GM12878 (cell line): ENCODE measurements at regions not wholly inside any gene's neighbourhood (a gene's known extent, or its start where the extent isn't known, plus 50 kb on each side); places are given as distances from the start of the nearest gene placed in this dataset.

Source experiments
- ATAC-seq: fragments of 200-7000 bp; cut with Tn5 transposase; 3 replicates; pipeline ENCODE4 v1.9.1; 2020; ENCODE audit warnings: mild to moderate bottlenecking, moderate library complexity
- BruUV-seq: library from RNA; stranded (reverse); fragments of 400-500 nt; replicated peaks from 2 replicates; lab custom pipeline; 2021; lab: Mats Ljungman, UMichigan
- CTCF ChIA-PET: fragments of 300-600 bp; sonication (Branson Sonifier 250); formaldehyde crosslinking; extraction: SDS; loops from one replicate; lab custom pipeline; 2021; ENCODE audit warnings: inconsistent platforms; lab: Yijun Ruan, JAX
- POLR2A ChIA-PET: fragments of 350-600 bp; formaldehyde crosslinking; extraction: SDS; loops from one replicate; lab custom pipeline; 2021; ENCODE audit warnings: inconsistent platforms; lab: Charles Lee
- RAD21 ChIA-PET: fragments of 300-600 bp; sonication (Branson Sonifier 250); formaldehyde crosslinking; loops from one replicate; lab custom pipeline; 2023; ENCODE audit warnings: antibody characterized with exemption; ENCODE audit not compliant: unreplicated experiment; lab: Charles Lee
- SMC1A ChIA-PET: fragments of 300-600 bp; sonication (Branson Sonifier 250); formaldehyde crosslinking; loops from one replicate; lab custom pipeline; 2023; ENCODE audit not compliant: unreplicated experiment, uncharacterized antibody; lab: Charles Lee
- DNase-seq: peaks from one replicate; pipeline ENCODE4 v3.0.0-alpha.2; 2011; ENCODE audit warnings: low read depth, low spot score
- FAIRE-seq: peaks from 3 replicates; lab custom pipeline; 2011; peaks lifted over from hg19 to GRCh38; lab: Jason Lieb, UNC
- H2AFZ ChIP-seq: 2 replicates; pipeline ENCODE4 v1.6.0; 2011; ENCODE audit warnings: low read depth, low read length, control low read depth; ENCODE audit not compliant: control insufficient read depth
- H3K27ac ChIP-seq: 2 replicates; pipeline ENCODE4 v1.5.1; 2011; ENCODE audit warnings: control low read depth; ENCODE audit not compliant: control insufficient read depth, insufficient read depth
- H3K27me3 ChIP-seq, 2 experiments: replicated peaks in 1 of 2; 2 replicates each; pipeline versions ENCODE4 v1.6.0 to v1.6.1; 2011; ENCODE audit warnings: low read length in 1 of 2; ENCODE audit not compliant: control insufficient read depth in 2 of 2, insufficient read depth in 2 of 2
- H3K36me3 ChIP-seq, 2 experiments: 2 replicates each; pipeline ENCODE4 v1.5.1; 2011; ENCODE audit warnings: low read length in 1 of 2; ENCODE audit not compliant: control insufficient read depth in 2 of 2, insufficient read depth in 2 of 2
- H3K4me1 ChIP-seq: 2 replicates; pipeline ENCODE4 v1.6.1; 2011; ENCODE audit warnings: mild to moderate bottlenecking, low read length, moderate library complexity, mixed read lengths; ENCODE audit not compliant: control insufficient read depth, insufficient read depth
- H3K4me2 ChIP-seq: 2 replicates; pipeline ENCODE4 v1.6.0; 2011; ENCODE audit warnings: control low read depth; ENCODE audit not compliant: control insufficient read depth, insufficient read depth
- H3K4me3 ChIP-seq: fragments of 200-600 bp; sonication (generic); 2 replicates; pipeline ENCODE4 v1.5.1; 2016
- H3K79me2 ChIP-seq: 2 replicates; pipeline ENCODE4 v1.6.0; 2011; ENCODE audit warnings: low read length; ENCODE audit not compliant: control insufficient read depth, insufficient read depth
- H3K9ac ChIP-seq: 2 replicates; pipeline ENCODE4 v1.8.0; 2011; ENCODE audit warnings: low read length, control low read depth, mixed read lengths; ENCODE audit not compliant: control insufficient read depth, insufficient read depth
- H3K9me3 ChIP-seq: replicated peaks from 3 replicates; pipeline ENCODE4 v1.5.1; 2011; ENCODE audit warnings: mild to moderate bottlenecking, low read length; ENCODE audit not compliant: control insufficient read depth, insufficient read depth
- H4K20me1 ChIP-seq: 2 replicates; pipeline ENCODE4 v1.6.0; 2011; ENCODE audit not compliant: control insufficient read depth, insufficient read depth
- FOS ChIP-seq: IDR thresholded peaks from 3 replicates; pipeline ENCODE4 v1.6.1; 2011; ENCODE audit warnings: borderline replicate concordance; ENCODE audit not compliant: insufficient read length; ENCODE audit errors: extremely low read depth
- IRF4 ChIP-seq: IDR thresholded peaks from 2 replicates; pipeline ENCODE4 v1.6.1; 2011; ENCODE audit warnings: low read depth, low read length
- MEF2A ChIP-seq: IDR thresholded peaks from 2 replicates; pipeline ENCODE4 v1.6.1; 2011; ENCODE audit warnings: low read depth, mild to moderate bottlenecking, low read length, moderate library complexity; ENCODE audit not compliant: insufficient read depth
- RAD21 ChIP-seq: IDR thresholded peaks from 2 replicates; pipeline ENCODE4 v1.6.1; 2011; ENCODE audit warnings: mild to moderate bottlenecking, low read depth, low read length, moderate library complexity; ENCODE audit not compliant: insufficient read depth
- SIX5 ChIP-seq: IDR thresholded peaks from 2 replicates; pipeline ENCODE4 v1.6.1; 2011; ENCODE audit warnings: mild to moderate bottlenecking, low read depth, low read length, moderate library complexity; ENCODE audit not compliant: severe bottlenecking
- STAT3 ChIP-seq: IDR thresholded peaks from 2 replicates; pipeline ENCODE4 v1.6.1; 2011; ENCODE audit warnings: low read depth, low read length, improper control_type of control experiment
- ZNF24 ChIP-seq: fragments of 450-650 bp; IDR thresholded peaks from 2 replicates; pipeline ENCODE4 v1.6.1; 2017; ENCODE audit warnings: antibody characterized with exemption, mild to moderate bottlenecking
- WGBS: methylation state at CpG from one replicate; pipeline ENCODE4 v1.1.6; 2016; ENCODE audit warnings: low lambda C conversion rate; ENCODE audit not compliant: insufficient replicate concordance, insufficient coverage; ENCODE audit errors: missing lambda C conversion rate; 5-methylcytosine and 5-hydroxymethylcytosine counted together
- in situ Hi-C: fragments of 300-500 bp; cut with MboI; formaldehyde crosslinking; loops from 9 replicates; pipeline ENCODE4 v1.14.3; 2018; ENCODE audit warnings: mixed read lengths
- intact Hi-C: fragments of 100-400 bp; cut with micrococcal nuclease; formaldehyde crosslinking; loops from one replicate; pipeline ENCODE4 v1.14.2; 2022; ENCODE audit not compliant: unreplicated experiment
- TF ChIP-seq, protein P1 (sequence below): fragments of 450-650 bp; formaldehyde crosslinking; IDR thresholded peaks from 2 replicates; pipeline ENCODE4 v1.4.0; 2022; ENCODE audit warnings: mild to moderate bottlenecking, moderate library complexity
- TF ChIP-seq, protein P2 (sequence below): fragments of 450-650 bp; IDR thresholded peaks from 2 replicates; pipeline ENCODE4 v1.6.1; 2018; ENCODE audit warnings: borderline replicate concordance, mild to moderate bottlenecking; ENCODE audit not compliant: partially characterized antibody
- TF ChIP-seq, protein P3 (sequence below): fragments of 450-650 bp; IDR thresholded peaks from 2 replicates; pipeline ENCODE4 v1.6.1; 2017; ENCODE audit warnings: mild to moderate bottlenecking
- TF ChIP-seq, protein P4 (sequence below): fragments of 450-650 bp; IDR thresholded peaks from 2 replicates; pipeline ENCODE4 v1.6.1; 2017; ENCODE audit warnings: mild to moderate bottlenecking, moderate library complexity

- no peak overlapping the region for H3K4me2 ChIP-seq
- ChIA-PET SMC1A (no interaction called here), POLR2A (no interaction called here), RAD21 (no interaction called here), CTCF (no interaction called here)
- 0% methylated on average over 4 of the region's 4 CpGs for WGBS
- H3K79me2 ChIP-seq = no peaks in the 10 kb centered on the region
- H3K36me3 ChIP-seq = no peaks in the 10 kb centered on the region
- intact Hi-C loops = no loop called here
- FAIRE-seq (no peak), ATAC-seq (no peak), DNase-seq (no peak)
- no TSS peak for BruUV-seq
- H4K20me1 ChIP-seq = no peaks in the 10 kb centered on the region
- H3K9ac ChIP-seq = no peak overlapping the region
- H3K9me3 ChIP-seq = no peaks in the 10 kb centered on the region
- H2AFZ ChIP-seq = no peak overlapping the region
- in situ Hi-C loops = no loop called here
- H3K27me3 ChIP-seq = no peaks in the 10 kb centered on the region
- no peak overlapping the region for H3K27ac ChIP-seq
- H3K4me3 ChIP-seq = no peak overlapping the region
- no peaks in the 10 kb centered on the region for H3K4me1 ChIP-seq
- TF ChIP-seq FOS = no peak
- TF ChIP-seq STAT3 = no peak
- TF ChIP-seq, protein P1, sequence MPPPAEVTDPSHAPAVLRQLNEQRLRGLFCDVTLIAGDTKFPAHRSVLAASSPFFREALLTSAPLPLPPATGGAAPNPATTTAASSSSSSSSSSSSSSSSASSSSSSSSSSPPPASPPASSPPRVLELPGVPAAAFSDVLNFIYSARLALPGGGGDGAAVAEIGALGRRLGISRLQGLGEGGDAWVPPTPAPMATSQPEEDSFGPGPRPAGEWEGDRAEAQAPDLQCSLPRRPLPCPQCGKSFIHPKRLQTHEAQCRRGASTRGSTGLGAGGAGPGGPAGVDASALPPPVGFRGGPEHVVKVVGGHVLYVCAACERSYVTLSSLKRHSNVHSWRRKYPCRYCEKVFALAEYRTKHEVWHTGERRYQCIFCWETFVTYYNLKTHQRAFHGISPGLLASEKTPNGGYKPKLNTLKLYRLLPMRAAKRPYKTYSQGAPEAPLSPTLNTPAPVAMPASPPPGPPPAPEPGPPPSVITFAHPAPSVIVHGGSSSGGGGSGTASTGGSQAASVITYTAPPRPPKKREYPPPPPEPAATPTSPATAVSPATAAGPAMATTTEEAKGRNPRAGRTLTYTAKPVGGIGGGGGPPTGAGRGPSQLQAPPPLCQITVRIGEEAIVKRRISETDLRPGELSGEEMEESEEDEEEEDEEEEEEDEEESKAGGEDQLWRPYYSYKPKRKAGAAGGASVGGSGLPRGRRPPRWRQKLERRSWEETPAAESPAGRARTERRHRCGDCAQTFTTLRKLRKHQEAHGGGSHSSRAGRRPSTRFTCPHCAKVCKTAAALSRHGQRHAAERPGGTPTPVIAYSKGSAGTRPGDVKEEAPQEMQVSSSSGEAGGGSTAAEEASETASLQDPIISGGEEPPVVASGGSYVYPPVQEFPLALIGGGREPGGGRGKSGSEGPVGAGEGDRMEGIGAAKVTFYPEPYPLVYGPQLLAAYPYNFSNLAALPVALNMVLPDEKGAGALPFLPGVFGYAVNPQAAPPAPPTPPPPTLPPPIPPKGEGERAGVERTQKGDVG (CRISPR knock-in tag) = no peak
- TF ChIP-seq ZNF24 = no peak
- TF ChIP-seq IRF4 = no peak
- TF ChIP-seq RAD21 = no peak
- TF ChIP-seq, protein P2, sequence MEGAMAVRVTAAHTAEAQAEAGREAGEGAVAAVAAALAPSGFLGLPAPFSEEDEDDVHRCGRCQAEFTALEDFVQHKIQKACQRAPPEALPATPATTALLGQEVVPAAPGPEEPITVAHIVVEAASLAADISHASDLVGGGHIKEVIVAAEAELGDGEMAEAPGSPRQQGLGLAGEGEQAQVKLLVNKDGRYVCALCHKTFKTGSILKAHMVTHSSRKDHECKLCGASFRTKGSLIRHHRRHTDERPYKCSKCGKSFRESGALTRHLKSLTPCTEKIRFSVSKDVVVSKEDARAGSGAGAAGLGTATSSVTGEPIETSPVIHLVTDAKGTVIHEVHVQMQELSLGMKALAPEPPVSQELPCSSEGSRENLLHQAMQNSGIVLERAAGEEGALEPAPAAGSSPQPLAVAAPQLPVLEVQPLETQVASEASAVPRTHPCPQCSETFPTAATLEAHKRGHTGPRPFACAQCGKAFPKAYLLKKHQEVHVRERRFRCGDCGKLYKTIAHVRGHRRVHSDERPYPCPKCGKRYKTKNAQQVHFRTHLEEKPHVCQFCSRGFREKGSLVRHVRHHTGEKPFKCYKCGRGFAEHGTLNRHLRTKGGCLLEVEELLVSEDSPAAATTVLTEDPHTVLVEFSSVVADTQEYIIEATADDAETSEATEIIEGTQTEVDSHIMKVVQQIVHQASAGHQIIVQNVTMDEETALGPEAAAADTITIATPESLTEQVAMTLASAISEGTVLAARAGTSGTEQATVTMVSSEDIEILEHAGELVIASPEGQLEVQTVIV = no peak
- no peak for TF ChIP-seq MEF2A
- TF ChIP-seq, protein P3, sequence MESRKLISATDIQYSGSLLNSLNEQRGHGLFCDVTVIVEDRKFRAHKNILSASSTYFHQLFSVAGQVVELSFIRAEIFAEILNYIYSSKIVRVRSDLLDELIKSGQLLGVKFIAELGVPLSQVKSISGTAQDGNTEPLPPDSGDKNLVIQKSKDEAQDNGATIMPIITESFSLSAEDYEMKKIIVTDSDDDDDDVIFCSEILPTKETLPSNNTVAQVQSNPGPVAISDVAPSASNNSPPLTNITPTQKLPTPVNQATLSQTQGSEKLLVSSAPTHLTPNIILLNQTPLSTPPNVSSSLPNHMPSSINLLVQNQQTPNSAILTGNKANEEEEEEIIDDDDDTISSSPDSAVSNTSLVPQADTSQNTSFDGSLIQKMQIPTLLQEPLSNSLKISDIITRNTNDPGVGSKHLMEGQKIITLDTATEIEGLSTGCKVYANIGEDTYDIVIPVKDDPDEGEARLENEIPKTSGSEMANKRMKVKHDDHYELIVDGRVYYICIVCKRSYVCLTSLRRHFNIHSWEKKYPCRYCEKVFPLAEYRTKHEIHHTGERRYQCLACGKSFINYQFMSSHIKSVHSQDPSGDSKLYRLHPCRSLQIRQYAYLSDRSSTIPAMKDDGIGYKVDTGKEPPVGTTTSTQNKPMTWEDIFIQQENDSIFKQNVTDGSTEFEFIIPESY = no peak
- TF ChIP-seq, protein P4, sequence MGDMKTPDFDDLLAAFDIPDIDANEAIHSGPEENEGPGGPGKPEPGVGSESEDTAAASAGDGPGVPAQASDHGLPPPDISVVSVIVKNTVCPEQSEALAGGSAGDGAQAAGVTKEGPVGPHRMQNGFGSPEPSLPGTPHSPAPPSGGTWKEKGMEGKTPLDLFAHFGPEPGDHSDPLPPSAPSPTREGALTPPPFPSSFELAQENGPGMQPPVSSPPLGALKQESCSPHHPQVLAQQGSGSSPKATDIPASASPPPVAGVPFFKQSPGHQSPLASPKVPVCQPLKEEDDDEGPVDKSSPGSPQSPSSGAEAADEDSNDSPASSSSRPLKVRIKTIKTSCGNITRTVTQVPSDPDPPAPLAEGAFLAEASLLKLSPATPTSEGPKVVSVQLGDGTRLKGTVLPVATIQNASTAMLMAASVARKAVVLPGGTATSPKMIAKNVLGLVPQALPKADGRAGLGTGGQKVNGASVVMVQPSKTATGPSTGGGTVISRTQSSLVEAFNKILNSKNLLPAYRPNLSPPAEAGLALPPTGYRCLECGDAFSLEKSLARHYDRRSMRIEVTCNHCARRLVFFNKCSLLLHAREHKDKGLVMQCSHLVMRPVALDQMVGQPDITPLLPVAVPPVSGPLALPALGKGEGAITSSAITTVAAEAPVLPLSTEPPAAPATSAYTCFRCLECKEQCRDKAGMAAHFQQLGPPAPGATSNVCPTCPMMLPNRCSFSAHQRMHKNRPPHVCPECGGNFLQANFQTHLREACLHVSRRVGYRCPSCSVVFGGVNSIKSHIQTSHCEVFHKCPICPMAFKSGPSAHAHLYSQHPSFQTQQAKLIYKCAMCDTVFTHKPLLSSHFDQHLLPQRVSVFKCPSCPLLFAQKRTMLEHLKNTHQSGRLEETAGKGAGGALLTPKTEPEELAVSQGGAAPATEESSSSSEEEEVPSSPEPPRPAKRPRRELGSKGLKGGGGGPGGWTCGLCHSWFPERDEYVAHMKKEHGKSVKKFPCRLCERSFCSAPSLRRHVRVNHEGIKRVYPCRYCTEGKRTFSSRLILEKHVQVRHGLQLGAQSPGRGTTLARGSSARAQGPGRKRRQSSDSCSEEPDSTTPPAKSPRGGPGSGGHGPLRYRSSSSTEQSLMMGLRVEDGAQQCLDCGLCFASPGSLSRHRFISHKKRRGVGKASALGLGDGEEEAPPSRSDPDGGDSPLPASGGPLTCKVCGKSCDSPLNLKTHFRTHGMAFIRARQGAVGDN = no peak
- no peak for TF ChIP-seq SIX5
These were observed 444.8 kb downstream of the OLFM4 start for GRCh38 chr13:53473397-53473796.
